ENCODE measurements at regions not wholly inside any gene's neighbourhood (a gene's known extent, or its start where the extent isn't known, plus 50 kb on each side); places are given as distances from the start of the nearest gene placed in this dataset.

GRCh38 chr6:98037571-98037970 is 754.6 kb upstream of the MMS22L start:
- TF ChIP-seq CTCF (IDR thresholded peaks at IDR 0.05; ENCODE audit: low read length, missing control alignments) = no peak
- DNase-seq (ENCODE audit: low read depth) = no peak
- H3K4me3 ChIP-seq (replicated peaks; ENCODE audit: low read depth, low read length) = no peak overlapping the region

GRCh38 chr6:98039443-98039842 is 756.4 kb upstream of the MMS22L start:
- no peak overlapping the region for H3K4me3 ChIP-seq (replicated peaks; ENCODE audit: low read depth, low read length)
- no peak for DNase-seq (ENCODE audit: low read depth)
- TF ChIP-seq CTCF (IDR thresholded peaks at IDR 0.05; ENCODE audit: low read length, missing control alignments) = no peak

- peak; percentile 12 for TF ChIP-seq CTCF (IDR thresholded peaks at IDR 0.05; ENCODE audit: low read length, missing control alignments)
- DNase-seq (ENCODE audit: low read depth) = peak; percentile 8
These were observed 757.0 kb upstream of the MMS22L start for GRCh38 chr6:98039904-98040607.

GRCh38 chr6:98041056-98041455 is 758.0 kb upstream of the MMS22L start:
- no peak overlapping the region for H3K4me3 ChIP-seq (replicated peaks; ENCODE audit: low read depth, low read length)
- no peak for TF ChIP-seq CTCF (IDR thresholded peaks at IDR 0.05; ENCODE audit: low read length, missing control alignments)
- no peak for DNase-seq (ENCODE audit: low read depth)

More at GRCh38 chr6:98039904-98040607, 757.0 kb upstream of the MMS22L start:
- no peak overlapping the region for H3K4me3 ChIP-seq (replicated peaks; ENCODE audit: low read depth, low read length)

GRCh38 chr6:98041921-98042320 is 758.9 kb upstream of the MMS22L start:
- no peak for DNase-seq (ENCODE audit: low read depth)
- TF ChIP-seq CTCF (IDR thresholded peaks at IDR 0.05; ENCODE audit: low read length, missing control alignments) = no peak
- no peak overlapping the region for H3K4me3 ChIP-seq (replicated peaks; ENCODE audit: low read depth, low read length)

- DNase-seq (ENCODE audit: low read depth) = no peak
- TF ChIP-seq CTCF (IDR thresholded peaks at IDR 0.05; ENCODE audit: low read length, missing control alignments) = no peak
- no peak overlapping the region for H3K4me3 ChIP-seq (replicated peaks; ENCODE audit: low read depth, low read length)
These were observed 761.1 kb upstream of the MMS22L start for GRCh38 chr6:98044151-98044561.
